ENCODE measurements at regions not wholly inside any gene's neighbourhood (a gene's known extent, or its start where the extent isn't known, plus 50 kb on each side); places are given as distances from the start of the nearest gene placed in this dataset.

- DNase-seq = no peak
These were observed 122.1 kb upstream of the ISX start for GRCh38 chr22:34943830-34944229.

GRCh38 chr22:34946339-34946985 is 119.5 kb upstream of the ISX start:
- no peak for DNase-seq

- DNase-seq = no peak
These were observed 115.5 kb upstream of the ISX start for GRCh38 chr22:34950489-34950888.

DNA sequence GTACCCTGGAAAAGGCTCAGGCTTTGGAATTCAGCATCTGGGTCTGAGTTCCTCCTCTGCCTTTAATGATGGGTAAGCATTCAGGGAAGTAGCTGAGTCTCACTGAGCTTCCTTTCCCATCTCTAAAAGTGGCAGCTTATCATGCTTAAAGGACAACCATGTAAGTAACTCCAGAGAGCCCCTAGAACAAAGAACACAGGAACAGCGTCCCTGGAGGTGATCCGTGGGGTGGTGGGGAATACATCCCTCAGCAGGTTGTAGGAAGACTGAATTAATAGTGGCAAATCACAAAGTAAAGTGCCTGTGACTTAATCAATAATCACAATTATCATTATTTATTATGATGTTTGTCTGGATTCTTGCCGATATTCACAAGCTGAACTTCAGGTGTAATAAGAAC is 114.7 kb upstream of the ISX start:
- no peak for DNase-seq

- DNase-seq = no peak
These were observed 106.0 kb upstream of the ISX start for GRCh38 chr22:34960005-34960404.

DNA sequence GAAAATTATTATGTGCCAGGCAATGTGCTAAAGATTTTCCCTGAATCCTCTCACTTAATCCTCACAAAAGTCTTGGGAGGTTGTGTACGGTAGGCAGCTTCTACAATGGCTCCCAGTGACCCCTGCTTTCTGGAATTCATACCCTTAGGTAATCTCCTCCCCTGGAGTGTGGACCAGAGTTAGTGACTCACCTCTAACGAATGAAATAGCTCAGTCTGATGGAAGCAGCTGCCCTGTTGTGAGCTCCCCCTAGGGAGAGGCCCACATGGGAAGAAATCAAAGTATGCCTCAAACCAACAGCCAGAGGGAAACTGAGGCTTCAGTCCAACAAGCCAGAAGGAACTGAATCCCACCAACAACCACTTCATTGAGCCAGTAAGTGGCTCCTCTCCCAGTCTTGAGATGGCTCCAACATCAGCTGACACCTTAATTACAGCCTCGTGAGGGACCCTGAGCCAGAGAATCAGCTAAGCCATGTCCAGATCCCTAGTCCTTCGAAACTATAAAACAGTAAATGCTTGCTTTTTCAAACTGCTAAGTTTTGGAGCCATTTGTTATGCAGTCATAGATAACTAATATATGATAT is 98.9 kb upstream of the ISX start:
- DNase-seq = no peak

DNA sequence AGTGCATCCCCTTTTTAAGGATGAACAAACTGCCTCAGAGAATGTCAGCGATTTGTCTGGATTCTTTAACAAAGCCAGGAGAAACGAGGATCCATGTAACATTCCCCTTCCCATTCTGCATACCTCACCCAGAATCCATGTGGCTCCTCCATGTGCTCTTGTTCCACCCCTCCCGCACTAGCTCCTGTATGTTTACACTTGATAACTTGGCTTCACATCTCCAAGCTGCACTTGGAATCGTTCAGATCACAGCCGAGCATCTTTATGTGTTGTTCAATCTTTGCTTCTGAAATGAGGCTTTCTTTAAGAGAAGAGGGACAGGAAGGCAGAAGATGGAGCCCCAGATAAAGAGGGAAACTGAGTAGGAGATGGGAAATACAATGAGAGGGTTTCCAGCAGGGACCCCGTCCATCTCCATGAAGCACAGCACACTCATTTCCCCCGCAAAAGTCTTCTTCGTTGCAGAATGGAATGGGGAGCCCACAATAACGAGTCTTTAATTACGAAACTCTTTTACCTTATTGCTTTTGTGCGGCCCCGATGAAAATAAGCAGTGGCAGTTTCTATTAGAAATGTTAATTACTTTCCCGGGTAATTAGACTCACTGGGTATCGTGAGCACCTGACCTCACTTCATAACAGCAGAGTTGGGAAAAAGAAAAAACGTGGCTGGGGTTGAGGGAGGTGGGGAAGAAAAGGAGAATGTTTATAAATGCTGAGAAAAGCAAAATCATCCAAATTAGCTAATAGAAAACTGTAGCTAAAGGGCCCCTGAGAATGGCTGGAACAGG is 96.8 kb upstream of the ISX start:
- no peak for DNase-seq

DNA sequence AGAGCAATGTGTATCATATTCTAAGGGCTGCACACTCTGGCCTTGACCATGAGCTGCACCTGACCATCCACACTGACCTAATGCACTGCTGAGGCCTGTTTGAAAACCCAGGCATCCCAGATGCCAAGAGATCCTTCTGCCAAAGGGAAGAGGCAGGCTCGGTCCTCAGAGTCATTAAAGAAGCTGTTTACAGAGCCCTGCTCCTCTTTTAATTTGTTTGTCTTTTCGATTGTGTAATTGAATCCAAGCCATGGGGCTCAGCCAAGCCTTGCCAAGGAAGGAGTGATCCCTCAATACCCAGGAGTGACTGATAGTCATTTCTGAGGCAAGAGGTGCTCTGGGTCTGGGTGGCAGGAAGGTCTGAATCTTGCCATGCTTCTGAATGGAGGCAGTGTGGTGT is 94.5 kb upstream of the ISX start:
- no peak for DNase-seq

DNA sequence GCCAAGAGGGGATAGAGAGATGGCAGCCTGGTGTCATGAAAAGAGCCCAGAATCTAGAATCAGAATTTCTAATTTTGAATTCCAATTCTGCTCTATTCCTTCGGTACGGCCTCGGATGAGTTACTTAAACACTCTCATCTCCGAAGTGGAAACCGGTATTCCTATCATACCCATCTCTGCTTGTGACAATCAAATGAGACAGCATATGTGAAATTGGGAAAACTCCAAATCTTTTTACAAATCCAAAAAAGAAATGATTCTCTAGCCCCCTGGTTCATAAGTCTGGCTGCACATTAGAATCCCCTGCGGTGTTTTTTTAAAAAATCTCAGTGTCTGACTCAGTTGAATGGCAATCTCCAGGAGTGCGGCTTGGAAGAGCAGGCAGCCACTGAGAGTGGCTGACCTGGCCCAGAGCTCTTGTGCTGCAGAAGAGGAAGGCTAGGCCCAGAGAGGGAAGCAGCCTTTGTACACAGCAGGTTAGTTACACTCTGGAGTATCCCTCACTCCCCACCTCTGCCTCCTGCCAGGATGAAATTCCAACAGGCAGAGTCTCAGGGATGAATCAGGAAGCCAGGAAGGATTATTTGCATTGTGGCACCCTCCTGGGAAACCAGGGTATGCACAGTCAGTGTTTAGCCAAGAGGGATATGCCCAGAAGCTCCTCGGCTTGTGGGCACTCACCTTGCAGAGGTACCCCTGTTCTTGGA is 93.6 kb upstream of the ISX start:
- no peak for DNase-seq

DNA sequence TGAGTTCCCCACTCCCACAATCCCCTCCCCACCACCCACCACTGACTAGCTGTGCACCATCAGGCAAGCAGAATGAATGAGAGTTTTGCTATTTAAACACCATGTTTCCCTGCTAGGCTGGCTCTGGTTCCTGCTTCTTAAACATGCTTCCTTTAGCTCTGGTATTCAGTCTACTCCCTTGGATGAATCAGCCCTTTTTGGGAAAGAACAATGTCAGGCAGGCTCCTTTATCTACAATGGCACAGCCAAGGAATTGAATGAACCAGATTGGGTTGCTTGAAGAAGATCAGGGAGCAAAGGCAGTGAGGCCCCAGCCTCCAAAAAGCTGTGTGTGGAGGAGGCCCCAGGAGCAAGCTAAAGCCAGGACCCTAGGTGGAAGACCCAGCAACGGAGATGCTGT is 92.9 kb upstream of the ISX start:
- no peak for DNase-seq

DNA sequence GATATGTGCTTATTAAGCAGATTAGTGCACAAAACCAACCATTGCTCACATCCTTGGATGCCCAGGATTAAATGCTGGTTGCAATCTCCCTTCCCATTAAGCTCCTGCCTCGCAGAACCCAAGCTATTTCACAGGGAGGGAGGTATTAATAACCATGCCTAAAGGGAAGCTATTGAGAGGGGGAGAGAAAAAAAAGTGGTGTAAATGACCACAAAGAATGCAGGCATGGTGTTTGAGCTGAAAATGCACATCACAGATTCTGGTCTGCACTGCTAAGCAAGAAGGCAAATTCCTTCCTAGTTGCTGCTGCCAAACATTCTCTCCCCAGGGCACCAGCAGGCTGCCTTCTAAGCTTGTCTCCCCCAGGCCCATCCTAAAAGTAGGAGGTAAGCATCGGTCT is 92.0 kb upstream of the ISX start:
- no peak for DNase-seq

GRCh38 chr22:34975721-34976120 is 90.2 kb upstream of the ISX start:
- DNase-seq = no peak

DNA sequence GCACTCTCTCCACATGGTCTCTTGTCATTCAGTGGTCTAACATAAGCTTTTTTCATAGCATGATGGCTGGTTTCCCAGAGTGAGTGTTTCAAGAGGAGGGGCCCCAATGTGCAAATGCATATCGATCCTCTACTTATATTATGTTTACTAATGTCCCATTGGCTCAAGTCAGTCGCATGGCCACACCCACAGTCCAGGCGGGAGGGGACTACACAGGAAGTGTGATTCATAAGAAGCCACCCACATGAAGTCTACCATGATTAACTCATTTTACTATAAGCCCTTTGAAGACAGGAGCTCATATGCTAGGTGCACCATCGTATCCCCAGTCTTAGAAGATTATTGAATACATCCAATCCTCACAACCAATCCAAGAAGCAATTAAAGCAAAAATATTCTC is 89.5 kb upstream of the ISX start:
- no peak for DNase-seq

- no peak for DNase-seq
These were observed 89.1 kb upstream of the ISX start for GRCh38 chr22:34976886-34977285.

GRCh38 chr22:34986523-34986922 is 79.4 kb upstream of the ISX start:
- no peak for DNase-seq

- DNase-seq = no peak
These were observed 73.3 kb upstream of the ISX start for GRCh38 chr22:34992672-34993071.

- no peak for DNase-seq
These were observed 72.4 kb upstream of the ISX start for GRCh38 chr22:34993548-34993947.

GRCh38 chr22:34997633-34998299 is 68.2 kb upstream of the ISX start:
- DNase-seq = no peak

DNA sequence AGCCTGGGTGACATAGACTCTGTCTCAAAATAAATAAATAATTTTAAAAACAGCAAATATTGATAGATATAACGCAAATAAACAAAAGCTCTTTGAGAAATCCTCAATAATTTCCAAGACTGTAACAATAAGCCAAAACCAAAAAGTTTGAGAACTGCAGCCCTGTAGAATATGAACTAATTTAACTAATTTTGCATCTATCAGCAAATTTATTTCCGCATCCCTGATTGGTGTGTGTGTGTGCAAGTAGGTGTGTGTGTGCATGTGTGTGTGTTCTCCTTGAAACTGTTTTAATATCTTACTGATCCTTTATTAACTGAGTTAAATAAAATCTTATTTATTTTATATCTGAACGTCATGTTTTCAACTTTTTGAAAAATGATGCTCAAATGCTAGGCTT is 67.0 kb upstream of the ISX start:
- DNase-seq = no peak

DNA sequence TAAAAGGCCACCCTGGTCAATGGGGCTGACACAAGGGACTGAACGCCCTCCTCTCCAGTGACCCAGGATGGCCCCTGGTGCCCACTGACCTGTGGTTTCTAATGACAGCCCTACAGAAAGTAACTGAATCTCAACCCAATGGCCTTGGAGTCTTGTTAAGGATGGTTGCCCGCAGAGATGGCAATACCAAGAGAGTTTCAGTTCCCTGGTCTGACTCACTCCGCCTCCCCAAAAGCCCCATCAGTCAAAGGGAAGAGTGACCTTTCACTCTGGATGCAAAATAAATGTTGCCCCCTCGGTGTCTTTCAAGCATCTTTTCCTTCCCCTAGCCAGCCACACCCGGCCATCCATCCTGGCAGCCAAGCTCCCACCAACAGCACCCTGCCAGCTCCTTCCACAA is 57.7 kb upstream of the ISX start:
- no peak for DNase-seq

DNA sequence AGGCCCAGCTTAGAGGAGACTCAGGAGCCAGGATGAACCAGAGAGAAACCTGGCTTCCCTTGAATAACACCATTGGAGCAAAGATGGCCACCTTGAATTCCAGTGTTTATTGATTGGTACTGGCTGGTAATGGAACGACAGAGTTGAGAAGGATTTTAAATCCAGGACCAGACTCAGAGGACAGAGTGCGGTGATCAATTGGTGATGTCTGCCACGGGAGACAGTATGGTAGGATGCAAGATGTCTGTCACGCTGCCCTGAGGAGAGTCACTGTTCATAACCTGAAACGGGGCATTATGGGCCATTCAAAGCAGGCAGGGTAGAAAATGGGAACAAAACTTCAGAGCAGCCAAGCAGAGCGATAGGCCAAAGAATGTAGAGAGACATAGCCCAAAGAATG is 55.4 kb upstream of the ISX start:
- no peak for DNase-seq

DNA sequence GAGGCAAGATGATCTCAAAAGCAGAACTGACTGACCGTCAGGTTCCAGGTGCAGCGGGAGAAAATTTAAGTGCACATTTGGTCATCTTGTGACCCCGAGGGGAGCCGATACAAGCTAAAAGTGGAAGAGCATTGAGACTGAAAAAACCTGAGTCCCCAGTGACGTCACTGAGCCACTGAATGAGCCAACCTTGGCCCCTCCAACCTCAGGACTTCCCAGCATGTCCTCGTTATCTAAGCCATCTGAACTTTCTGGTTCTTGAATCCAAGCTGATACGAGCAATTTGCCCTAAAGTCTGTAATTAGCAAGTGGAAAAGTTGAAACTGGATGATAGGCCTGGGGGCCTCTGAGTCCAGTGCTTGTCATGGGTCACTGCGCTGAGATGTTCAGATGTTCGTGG is 51.1 kb upstream of the ISX start:
- no peak for DNase-seq
